ENCODE measurements at regions not wholly inside any gene's neighbourhood (a gene's known extent, or its start where the extent isn't known, plus 50 kb on each side); places are given as distances from the start of the nearest gene placed in this dataset.

DNA sequence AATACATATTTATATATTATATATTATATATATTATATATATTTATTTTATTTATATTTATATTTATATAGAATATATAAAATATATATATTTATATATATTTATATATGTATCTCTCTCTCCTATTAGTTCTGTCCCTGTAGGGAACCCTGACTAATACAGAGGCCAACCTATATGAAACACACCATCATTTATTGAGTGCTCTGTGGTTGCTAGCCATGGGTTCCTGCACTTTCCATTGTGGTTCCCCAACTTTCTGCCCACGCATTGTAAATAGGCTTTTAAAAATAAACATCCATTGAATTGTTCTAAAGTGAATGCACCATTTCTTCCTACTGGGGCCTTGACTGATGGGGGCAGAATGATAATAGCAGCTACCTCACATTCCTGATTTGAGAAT, 93.8 kb upstream of the SESN3 start:
- intact Hi-C loops (cut with micrococcal nuclease), result no loop called here
- Mint-ChIP-seq H3K9me3 (no peaks in the 10 kb centered on the region), H3K27ac (no peak overlapping the region), H3K4me3 (no peak overlapping the region), H3K36me3 (ENCODE audit: low read depth) (no peaks in the 10 kb centered on the region), H3K27me3 (no peaks in the 10 kb centered on the region), H3K4me1 (ENCODE audit: low read depth) (peaks cover 6% of the 10 kb centered on the region)
- ChIA-PET POLR2A (no interaction called here), CTCF (no interaction called here)
- ATAC-seq (no peak), DNase-seq (peak; percentile 31)
- TF ChIP-seq, protein P1, sequence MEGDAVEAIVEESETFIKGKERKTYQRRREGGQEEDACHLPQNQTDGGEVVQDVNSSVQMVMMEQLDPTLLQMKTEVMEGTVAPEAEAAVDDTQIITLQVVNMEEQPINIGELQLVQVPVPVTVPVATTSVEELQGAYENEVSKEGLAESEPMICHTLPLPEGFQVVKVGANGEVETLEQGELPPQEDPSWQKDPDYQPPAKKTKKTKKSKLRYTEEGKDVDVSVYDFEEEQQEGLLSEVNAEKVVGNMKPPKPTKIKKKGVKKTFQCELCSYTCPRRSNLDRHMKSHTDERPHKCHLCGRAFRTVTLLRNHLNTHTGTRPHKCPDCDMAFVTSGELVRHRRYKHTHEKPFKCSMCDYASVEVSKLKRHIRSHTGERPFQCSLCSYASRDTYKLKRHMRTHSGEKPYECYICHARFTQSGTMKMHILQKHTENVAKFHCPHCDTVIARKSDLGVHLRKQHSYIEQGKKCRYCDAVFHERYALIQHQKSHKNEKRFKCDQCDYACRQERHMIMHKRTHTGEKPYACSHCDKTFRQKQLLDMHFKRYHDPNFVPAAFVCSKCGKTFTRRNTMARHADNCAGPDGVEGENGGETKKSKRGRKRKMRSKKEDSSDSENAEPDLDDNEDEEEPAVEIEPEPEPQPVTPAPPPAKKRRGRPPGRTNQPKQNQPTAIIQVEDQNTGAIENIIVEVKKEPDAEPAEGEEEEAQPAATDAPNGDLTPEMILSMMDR (IDR thresholded peaks at IDR 0.05), result no peak

DNA sequence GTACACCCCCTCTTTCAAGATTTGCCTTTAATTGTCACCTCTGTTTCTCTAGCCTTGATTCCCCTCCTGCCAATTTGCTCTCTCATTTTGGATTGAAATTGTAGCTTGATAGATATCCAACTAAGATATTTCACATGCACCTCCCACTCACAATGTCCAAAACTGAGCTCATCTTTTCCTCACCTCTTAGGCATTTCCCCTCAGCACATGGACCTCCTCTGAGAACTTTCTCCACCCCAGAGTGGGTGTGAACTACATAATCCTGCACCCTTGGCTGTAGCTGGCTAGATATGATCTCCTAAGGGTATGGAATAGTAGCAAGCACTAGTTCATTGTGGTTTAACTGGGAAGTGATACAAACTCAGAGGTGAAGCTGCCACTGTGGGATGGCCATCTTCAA, 91.5 kb upstream of the SESN3 start:
- ChIA-PET POLR2A (no interaction called here), CTCF (interaction anchor here (1.2 kb wide), 1 partner anchor 440 kb away, joined by 3 read pairs; no protein-coding TSS in a partner anchor)
- Mint-ChIP-seq H3K27me3 (no peaks in the 10 kb centered on the region), H3K4me3 (no peak overlapping the region), H3K27ac (no peak overlapping the region), H3K4me1 (ENCODE audit: low read depth) (peaks cover 4% of the 10 kb centered on the region), H3K36me3 (ENCODE audit: low read depth) (no peaks in the 10 kb centered on the region), H3K9me3 (no peaks in the 10 kb centered on the region)
- intact Hi-C loops (cut with micrococcal nuclease), result no loop called here
- DNase-seq (no peak), ATAC-seq (no peak)
- TF ChIP-seq, protein P1 (IDR thresholded peaks at IDR 0.05), result no peak

DNA sequence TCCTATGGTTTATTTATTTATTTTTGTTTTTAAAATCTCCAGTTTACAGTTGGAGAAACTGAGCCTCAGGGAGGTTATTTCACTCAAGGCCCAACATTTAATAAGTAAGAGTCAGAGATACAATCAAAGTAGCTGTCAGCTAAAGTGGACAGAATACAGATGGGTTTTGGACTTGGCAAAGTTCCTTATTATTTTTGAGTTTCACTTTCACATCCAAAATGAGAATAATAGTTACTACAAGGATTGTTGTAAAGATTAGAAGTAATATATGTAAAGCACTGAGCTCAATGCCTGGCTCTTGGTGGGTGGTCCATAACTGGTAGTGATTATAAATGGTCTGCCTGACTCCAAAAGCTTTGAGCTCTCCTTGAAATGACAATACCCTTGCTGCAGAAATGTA, 87.5 kb upstream of the SESN3 start:
- H3K27me3 Mint-ChIP-seq, result no peaks in the 10 kb centered on the region
- H3K36me3 Mint-ChIP-seq (ENCODE audit: low read depth), result no peaks in the 10 kb centered on the region
- H3K4me1 Mint-ChIP-seq (ENCODE audit: low read depth), result peaks cover 4% of the 10 kb centered on the region
- no peak overlapping the region for H3K27ac Mint-ChIP-seq
- ATAC-seq, result no peak
- ChIA-PET POLR2A (no interaction called here), CTCF (interaction anchor here (1.0 kb wide), 1 partner anchor 166 kb away, joined by 4 read pairs; no protein-coding TSS in a partner anchor)
- TF ChIP-seq, protein P1 (IDR thresholded peaks at IDR 0.05), result no peak
- no peaks in the 10 kb centered on the region for H3K9me3 Mint-ChIP-seq
- intact Hi-C loops (cut with micrococcal nuclease), result no loop called here
- DNase-seq, result no peak
- H3K4me3 Mint-ChIP-seq, result no peak overlapping the region

DNA sequence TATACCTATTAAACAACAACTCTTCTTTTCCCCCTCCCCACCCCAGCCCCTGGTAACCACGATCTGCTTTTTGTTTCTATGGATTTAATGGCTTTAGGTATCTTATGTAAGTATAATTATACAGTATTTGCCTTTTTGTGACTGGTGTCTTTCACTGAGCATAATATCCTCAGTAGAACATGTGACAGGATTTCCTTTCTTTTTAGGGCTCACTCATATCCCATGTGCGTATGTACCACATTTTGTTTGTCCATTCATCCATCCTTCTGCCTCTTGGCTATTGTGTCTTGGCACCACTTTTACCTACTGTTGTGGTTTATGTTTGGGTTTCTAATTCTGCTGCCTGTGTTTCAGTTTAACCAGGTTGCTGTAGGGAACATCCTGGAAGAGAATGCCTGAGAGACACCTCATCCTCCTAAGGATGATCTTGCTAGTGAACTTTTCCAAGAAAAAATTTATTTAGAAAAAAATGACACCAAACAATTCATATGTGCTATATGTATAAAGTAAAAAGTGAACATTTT, 77.6 kb upstream of the SESN3 start:
- TF ChIP-seq, protein P1 (IDR thresholded peaks at IDR 0.05), result no peak
- ATAC-seq (no peak), DNase-seq (no peak)
- H3K4me1 Mint-ChIP-seq (ENCODE audit: low read depth), result peaks cover 4% of the 10 kb centered on the region
- H3K27me3 Mint-ChIP-seq, result no peaks in the 10 kb centered on the region
- H3K36me3 Mint-ChIP-seq (ENCODE audit: low read depth), result no peaks in the 10 kb centered on the region
- POLR2A ChIA-PET, result no interaction called here
- no peaks in the 10 kb centered on the region for H3K9me3 Mint-ChIP-seq
- H3K4me3 Mint-ChIP-seq, result no peak overlapping the region
- H3K27ac Mint-ChIP-seq, result no peak overlapping the region
- CTCF ChIA-PET, result no interaction called here
- intact Hi-C loops (cut with micrococcal nuclease), result no loop called here

DNA sequence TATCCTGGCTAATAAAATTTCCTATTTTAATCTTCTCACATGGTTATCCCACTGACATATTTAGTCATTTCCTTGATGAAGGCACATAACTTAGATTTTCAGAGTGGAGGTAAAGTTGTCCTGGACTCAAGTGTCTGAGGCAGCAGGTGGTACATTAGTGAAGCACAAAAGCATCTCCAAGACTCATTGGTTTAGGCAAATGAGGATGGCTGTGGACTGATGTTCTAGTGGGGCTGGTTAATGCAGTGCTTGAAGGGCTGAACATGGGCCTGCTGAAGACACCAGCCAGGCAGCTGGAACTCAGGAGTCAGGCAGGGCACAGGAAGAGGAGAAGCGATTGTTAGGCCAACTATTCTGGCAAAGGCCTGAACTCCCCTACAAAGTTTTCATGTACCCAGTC, 76.3 kb upstream of the SESN3 start:
- Mint-ChIP-seq H3K9me3 (no peaks in the 10 kb centered on the region), H3K4me3 (no peak overlapping the region), H3K27ac (no peak overlapping the region), H3K27me3 (no peaks in the 10 kb centered on the region), H3K4me1 (ENCODE audit: low read depth) (peaks cover 4% of the 10 kb centered on the region), H3K36me3 (ENCODE audit: low read depth) (no peaks in the 10 kb centered on the region)
- TF ChIP-seq, protein P1 (IDR thresholded peaks at IDR 0.05), result no peak
- DNase-seq, result no peak
- POLR2A ChIA-PET, result no interaction called here
- CTCF ChIA-PET, result interaction anchor here (1.4 to 1.7 kb wide), 3 partner anchors 11 to 153 kb away, joined by 3 to 5 read pairs (median 5); no protein-coding TSS in a partner anchor
- intact Hi-C loops (cut with micrococcal nuclease), result no loop called here
- ATAC-seq, result no peak
